ENCODE measurements at regions not wholly inside any gene's neighbourhood (a gene's known extent, or its start where the extent isn't known, plus 50 kb on each side); places are given as distances from the start of the nearest gene placed in this dataset.

GRCh38 chr3:151567477-151567876 lies 106.6 kb upstream of the IGSF10 start:
- Histone ChIP-seq H3K27ac (ENCODE audit: low read depth, low read length) (no peak overlapping the region), H3K27me3 (ENCODE audit: control insufficient read depth in 1 of 2, insufficient read depth in 2 of 2, low read length in 2 of 2) (no peaks in the 10 kb centered on the region), H3K36me3 (ENCODE audit: insufficient read depth, low read length) (no peaks in the 10 kb centered on the region), H3K4me3 (ENCODE audit: low read depth in 1 of 2, low read length in 2 of 2) (no peak overlapping the region), H3K9me3 (ENCODE audit: low read length) (no peaks in the 10 kb centered on the region), H3K9ac (ENCODE audit: low read length) (no peak overlapping the region), H3K4me1 (ENCODE audit: insufficient read depth, low read length) (no peaks in the 10 kb centered on the region)

GRCh38 chr3:151564261-151564660 lies 103.4 kb upstream of the IGSF10 start:
- H3K27ac ChIP-seq (ENCODE audit: low read depth, low read length) = no peak overlapping the region
- H3K36me3 ChIP-seq (ENCODE audit: insufficient read depth, low read length) = no peaks in the 10 kb centered on the region
- H3K4me1 ChIP-seq (ENCODE audit: insufficient read depth, low read length) = no peaks in the 10 kb centered on the region
- H3K9ac ChIP-seq (ENCODE audit: low read length) = no peak overlapping the region
- H3K27me3 ChIP-seq (ENCODE audit: control insufficient read depth in 1 of 2, insufficient read depth in 2 of 2, low read length in 2 of 2) = no peaks in the 10 kb centered on the region
- H3K4me3 ChIP-seq (ENCODE audit: low read depth in 1 of 2, low read length in 2 of 2) = no peak overlapping the region
- no peaks in the 10 kb centered on the region for H3K9me3 ChIP-seq (ENCODE audit: low read length)

GRCh38 chr3:151563305-151563704 lies 102.4 kb upstream of the IGSF10 start:
- H3K9me3 ChIP-seq (ENCODE audit: low read length) = no peaks in the 10 kb centered on the region
- no peaks in the 10 kb centered on the region for H3K27me3 ChIP-seq (ENCODE audit: control insufficient read depth in 1 of 2, insufficient read depth in 2 of 2, low read length in 2 of 2)
- H3K27ac ChIP-seq (ENCODE audit: low read depth, low read length) = no peak overlapping the region
- no peaks in the 10 kb centered on the region for H3K36me3 ChIP-seq (ENCODE audit: insufficient read depth, low read length)
- no peaks in the 10 kb centered on the region for H3K4me1 ChIP-seq (ENCODE audit: insufficient read depth, low read length)
- no peak overlapping the region for H3K4me3 ChIP-seq (ENCODE audit: low read depth in 1 of 2, low read length in 2 of 2)
- H3K9ac ChIP-seq (ENCODE audit: low read length) = no peak overlapping the region

GRCh38 chr3:151562891-151563290 lies 102.0 kb upstream of the IGSF10 start:
- no peak overlapping the region for H3K27ac ChIP-seq (ENCODE audit: low read depth, low read length)

GRCh38 chr3:151561878-151562277 lies 101.0 kb upstream of the IGSF10 start:
- no peak overlapping the region for H3K27ac ChIP-seq (ENCODE audit: low read depth, low read length)
- no peaks in the 10 kb centered on the region for H3K27me3 ChIP-seq (ENCODE audit: control insufficient read depth in 1 of 2, insufficient read depth in 2 of 2, low read length in 2 of 2)
- no peaks in the 10 kb centered on the region for H3K4me1 ChIP-seq (ENCODE audit: insufficient read depth, low read length)
- H3K36me3 ChIP-seq (ENCODE audit: insufficient read depth, low read length) = no peaks in the 10 kb centered on the region
- no peaks in the 10 kb centered on the region for H3K9me3 ChIP-seq (ENCODE audit: low read length)
- H3K9ac ChIP-seq (ENCODE audit: low read length) = no peak overlapping the region
- H3K4me3 ChIP-seq (ENCODE audit: low read depth in 1 of 2, low read length in 2 of 2) = no peak overlapping the region

More at GRCh38 chr3:151562891-151563290, 102.0 kb upstream of the IGSF10 start:
- H3K36me3 ChIP-seq (ENCODE audit: insufficient read depth, low read length) = no peaks in the 10 kb centered on the region
- H3K4me1 ChIP-seq (ENCODE audit: insufficient read depth, low read length) = no peaks in the 10 kb centered on the region
- H3K4me3 ChIP-seq (ENCODE audit: low read depth in 1 of 2, low read length in 2 of 2) = no peak overlapping the region
- no peaks in the 10 kb centered on the region for H3K9me3 ChIP-seq (ENCODE audit: low read length)
- no peaks in the 10 kb centered on the region for H3K27me3 ChIP-seq (ENCODE audit: control insufficient read depth in 1 of 2, insufficient read depth in 2 of 2, low read length in 2 of 2)
- no peak overlapping the region for H3K9ac ChIP-seq (ENCODE audit: low read length)

GRCh38 chr3:151560738-151561137 lies 99.9 kb upstream of the IGSF10 start:
- no peaks in the 10 kb centered on the region for H3K27me3 ChIP-seq (ENCODE audit: control insufficient read depth in 1 of 2, insufficient read depth in 2 of 2, low read length in 2 of 2)
- H3K27ac ChIP-seq (ENCODE audit: low read depth, low read length) = no peak overlapping the region
- H3K9me3 ChIP-seq (ENCODE audit: low read length) = no peaks in the 10 kb centered on the region
- no peaks in the 10 kb centered on the region for H3K36me3 ChIP-seq (ENCODE audit: insufficient read depth, low read length)
- no peaks in the 10 kb centered on the region for H3K4me1 ChIP-seq (ENCODE audit: insufficient read depth, low read length)
- no peak overlapping the region for H3K9ac ChIP-seq (ENCODE audit: low read length)
- H3K4me3 ChIP-seq (ENCODE audit: low read depth in 1 of 2, low read length in 2 of 2) = no peak overlapping the region

GRCh38 chr3:151559736-151560135 lies 98.9 kb upstream of the IGSF10 start:
- no peaks in the 10 kb centered on the region for H3K27me3 ChIP-seq (ENCODE audit: control insufficient read depth in 1 of 2, insufficient read depth in 2 of 2, low read length in 2 of 2)
- H3K36me3 ChIP-seq (ENCODE audit: insufficient read depth, low read length) = no peaks in the 10 kb centered on the region
- H3K9me3 ChIP-seq (ENCODE audit: low read length) = no peaks in the 10 kb centered on the region
- no peak overlapping the region for H3K4me3 ChIP-seq (ENCODE audit: low read depth in 1 of 2, low read length in 2 of 2)
- H3K9ac ChIP-seq (ENCODE audit: low read length) = no peak overlapping the region
- H3K27ac ChIP-seq (ENCODE audit: low read depth, low read length) = no peak overlapping the region
- H3K4me1 ChIP-seq (ENCODE audit: insufficient read depth, low read length) = no peaks in the 10 kb centered on the region

- Histone ChIP-seq H3K4me1 (ENCODE audit: insufficient read depth, low read length) (no peaks in the 10 kb centered on the region), H3K27me3 (ENCODE audit: control insufficient read depth in 1 of 2, insufficient read depth in 2 of 2, low read length in 2 of 2) (no peaks in the 10 kb centered on the region), H3K27ac (ENCODE audit: low read depth, low read length) (no peak overlapping the region), H3K4me3 (ENCODE audit: low read depth in 1 of 2, low read length in 2 of 2) (no peak overlapping the region), H3K36me3 (ENCODE audit: insufficient read depth, low read length) (no peaks in the 10 kb centered on the region), H3K9ac (ENCODE audit: low read length) (no peak overlapping the region), H3K9me3 (ENCODE audit: low read length) (no peaks in the 10 kb centered on the region)
These were observed 97.8 kb upstream of the IGSF10 start for GRCh38 chr3:151558661-151559060.

- Histone ChIP-seq H3K4me3 (ENCODE audit: low read depth in 1 of 2, low read length in 2 of 2) (no peak overlapping the region), H3K9me3 (ENCODE audit: low read length) (no peaks in the 10 kb centered on the region), H3K36me3 (ENCODE audit: insufficient read depth, low read length) (no peaks in the 10 kb centered on the region), H3K4me1 (ENCODE audit: insufficient read depth, low read length) (no peaks in the 10 kb centered on the region), H3K9ac (ENCODE audit: low read length) (no peak overlapping the region), H3K27me3 (ENCODE audit: control insufficient read depth in 1 of 2, insufficient read depth in 2 of 2, low read length in 2 of 2) (no peaks in the 10 kb centered on the region), H3K27ac (ENCODE audit: low read depth, low read length) (no peak overlapping the region)
These were observed 96.4 kb upstream of the IGSF10 start for GRCh38 chr3:151557068-151557840.

GRCh38 chr3:151556596-151556995 lies 95.7 kb upstream of the IGSF10 start:
- Histone ChIP-seq H3K4me1 (ENCODE audit: insufficient read depth, low read length) (no peaks in the 10 kb centered on the region), H3K9ac (ENCODE audit: low read length) (no peak overlapping the region), H3K36me3 (ENCODE audit: insufficient read depth, low read length) (no peaks in the 10 kb centered on the region), H3K27ac (ENCODE audit: low read depth, low read length) (no peak overlapping the region), H3K9me3 (ENCODE audit: low read length) (no peaks in the 10 kb centered on the region), H3K4me3 (ENCODE audit: low read depth in 1 of 2, low read length in 2 of 2) (no peak overlapping the region), H3K27me3 (ENCODE audit: control insufficient read depth in 1 of 2, insufficient read depth in 2 of 2, low read length in 2 of 2) (no peaks in the 10 kb centered on the region)

- Histone ChIP-seq H3K27me3 (ENCODE audit: control insufficient read depth in 1 of 2, insufficient read depth in 2 of 2, low read length in 2 of 2) (no peaks in the 10 kb centered on the region), H3K4me1 (ENCODE audit: insufficient read depth, low read length) (peaks cover 3% of the 10 kb centered on the region), H3K9me3 (ENCODE audit: low read length) (no peaks in the 10 kb centered on the region), H3K4me3 (ENCODE audit: low read depth in 1 of 2, low read length in 2 of 2) (no peak overlapping the region), H3K27ac (ENCODE audit: low read depth, low read length) (no peak overlapping the region), H3K9ac (ENCODE audit: low read length) (no peak overlapping the region), H3K36me3 (ENCODE audit: insufficient read depth, low read length) (no peaks in the 10 kb centered on the region)
These were observed 94.7 kb upstream of the IGSF10 start for GRCh38 chr3:151555523-151555922.

GRCh38 chr3:151553888-151554287 lies 93.0 kb upstream of the IGSF10 start:
- Histone ChIP-seq H3K36me3 (ENCODE audit: insufficient read depth, low read length) (no peaks in the 10 kb centered on the region), H3K4me3 (ENCODE audit: low read depth in 1 of 2, low read length in 2 of 2) (no peak overlapping the region), H3K9me3 (ENCODE audit: low read length) (no peaks in the 10 kb centered on the region), H3K4me1 (ENCODE audit: insufficient read depth, low read length) (peaks cover 3% of the 10 kb centered on the region), H3K9ac (ENCODE audit: low read length) (no peak overlapping the region), H3K27me3 (ENCODE audit: control insufficient read depth in 1 of 2, insufficient read depth in 2 of 2, low read length in 2 of 2) (no peaks in the 10 kb centered on the region), H3K27ac (ENCODE audit: low read depth, low read length) (no peak overlapping the region)

Measured in muscle layer of colon (tissue), 2 donors.